ENCODE measurements at regions not wholly inside any gene's neighbourhood (a gene's known extent, or its start where the extent isn't known, plus 50 kb on each side); places are given as distances from the start of the nearest gene placed in this dataset.

DNA sequence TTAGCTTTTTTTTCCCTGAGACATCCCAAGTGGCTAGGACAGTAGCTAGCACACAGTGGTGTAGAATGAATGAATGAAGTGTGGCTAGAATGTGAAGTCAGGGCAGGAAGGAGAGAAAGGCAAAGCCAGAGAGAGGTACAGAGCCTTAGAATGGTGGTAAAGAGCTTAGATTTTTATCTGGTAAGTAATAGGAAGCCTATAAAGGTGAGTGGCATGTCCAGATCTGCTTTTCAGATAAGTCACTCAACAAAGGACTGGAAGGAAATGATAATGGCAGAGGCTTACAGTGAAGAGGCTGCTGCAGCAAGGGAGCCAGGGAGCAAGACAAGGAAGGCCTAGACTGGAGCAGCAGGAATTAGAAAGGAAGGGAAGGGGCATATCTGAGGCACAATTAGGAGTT, 96.0 kb upstream of the PRDM1 start:
- TF ChIP-seq ZNF24 (tag by site-specific recombination; IDR thresholded peaks at IDR 0.05) (0 out of 2 replicates have a peak, but pooled peaks have one; percentile 25), ZNF23 (tag by site-specific recombination; IDR thresholded peaks at IDR 0.05; ENCODE audit: borderline replicate concordance) (no peak), ZNF561 (tag by site-specific recombination; IDR thresholded peaks at IDR 0.05; ENCODE audit: borderline replicate concordance) (no peak), ZNF214 (tag by site-specific recombination; IDR thresholded peaks at IDR 0.05; ENCODE audit: borderline replicate concordance) (no peak), ZNF585B (tag by site-specific recombination; IDR thresholded peaks at IDR 0.05) (no peak), TRIM28 (IDR thresholded peaks at IDR 0.05; ENCODE audit: borderline replicate concordance, low read length) (0 out of 2 replicates have a peak, but pooled peaks have one; percentile 60), ZNF292 (tag by site-specific recombination; IDR thresholded peaks at IDR 0.05; ENCODE audit: borderline replicate concordance, low read depth) (no peak), ZNF626 (tag by site-specific recombination; IDR thresholded peaks at IDR 0.05) (no peak)
- TF ChIP-seq, protein P1, sequence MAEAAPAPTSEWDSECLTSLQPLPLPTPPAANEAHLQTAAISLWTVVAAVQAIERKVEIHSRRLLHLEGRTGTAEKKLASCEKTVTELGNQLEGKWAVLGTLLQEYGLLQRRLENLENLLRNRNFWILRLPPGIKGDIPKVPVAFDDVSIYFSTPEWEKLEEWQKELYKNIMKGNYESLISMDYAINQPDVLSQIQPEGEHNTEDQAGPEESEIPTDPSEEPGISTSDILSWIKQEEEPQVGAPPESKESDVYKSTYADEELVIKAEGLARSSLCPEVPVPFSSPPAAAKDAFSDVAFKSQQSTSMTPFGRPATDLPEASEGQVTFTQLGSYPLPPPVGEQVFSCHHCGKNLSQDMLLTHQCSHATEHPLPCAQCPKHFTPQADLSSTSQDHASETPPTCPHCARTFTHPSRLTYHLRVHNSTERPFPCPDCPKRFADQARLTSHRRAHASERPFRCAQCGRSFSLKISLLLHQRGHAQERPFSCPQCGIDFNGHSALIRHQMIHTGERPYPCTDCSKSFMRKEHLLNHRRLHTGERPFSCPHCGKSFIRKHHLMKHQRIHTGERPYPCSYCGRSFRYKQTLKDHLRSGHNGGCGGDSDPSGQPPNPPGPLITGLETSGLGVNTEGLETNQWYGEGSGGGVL (tag by site-specific recombination; IDR thresholded peaks at IDR 0.05), result no peak
- TF ChIP-seq, protein P2, sequence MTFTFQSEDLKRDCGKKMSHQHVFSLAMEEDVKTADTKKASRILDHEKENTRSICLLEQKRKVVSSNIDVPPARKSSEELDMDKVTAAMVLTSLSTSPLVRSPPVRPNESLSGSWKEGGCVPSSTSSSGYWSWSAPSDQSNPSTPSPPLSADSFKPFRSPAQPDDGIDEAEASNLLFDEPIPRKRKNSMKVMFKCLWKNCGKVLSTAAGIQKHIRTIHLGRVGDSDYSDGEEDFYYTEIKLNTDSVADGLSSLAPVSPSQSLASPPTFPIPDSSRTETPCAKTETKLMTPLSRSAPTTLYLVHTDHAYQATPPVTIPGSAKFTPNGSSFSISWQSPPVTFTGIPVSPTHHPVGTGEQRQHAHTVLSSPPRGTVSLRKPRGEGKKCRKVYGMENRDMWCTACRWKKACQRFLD (tag by site-specific recombination; IDR thresholded peaks at IDR 0.05), result no peak
- Histone ChIP-seq H3K27ac (ENCODE audit: extremely low read depth, low read depth, low read length) (no peak overlapping the region), H3K9me3 (ENCODE audit: control insufficient read depth, insufficient read depth, low read depth, low read length) (no peaks in the 10 kb centered on the region), H3K4me1 (ENCODE audit: control insufficient read depth, insufficient read depth, low read length) (no peaks in the 10 kb centered on the region), H3K36me3 (ENCODE audit: control insufficient read depth in 2 of 2, insufficient read depth in 1 of 2, low read length in 2 of 2) (no peaks in the 10 kb centered on the region), H3K4me3 (ENCODE audit: low read depth, low read length) (no peak overlapping the region)
- ChIA-PET POLR2A (no interaction called here), CTCF (no interaction called here)

DNA sequence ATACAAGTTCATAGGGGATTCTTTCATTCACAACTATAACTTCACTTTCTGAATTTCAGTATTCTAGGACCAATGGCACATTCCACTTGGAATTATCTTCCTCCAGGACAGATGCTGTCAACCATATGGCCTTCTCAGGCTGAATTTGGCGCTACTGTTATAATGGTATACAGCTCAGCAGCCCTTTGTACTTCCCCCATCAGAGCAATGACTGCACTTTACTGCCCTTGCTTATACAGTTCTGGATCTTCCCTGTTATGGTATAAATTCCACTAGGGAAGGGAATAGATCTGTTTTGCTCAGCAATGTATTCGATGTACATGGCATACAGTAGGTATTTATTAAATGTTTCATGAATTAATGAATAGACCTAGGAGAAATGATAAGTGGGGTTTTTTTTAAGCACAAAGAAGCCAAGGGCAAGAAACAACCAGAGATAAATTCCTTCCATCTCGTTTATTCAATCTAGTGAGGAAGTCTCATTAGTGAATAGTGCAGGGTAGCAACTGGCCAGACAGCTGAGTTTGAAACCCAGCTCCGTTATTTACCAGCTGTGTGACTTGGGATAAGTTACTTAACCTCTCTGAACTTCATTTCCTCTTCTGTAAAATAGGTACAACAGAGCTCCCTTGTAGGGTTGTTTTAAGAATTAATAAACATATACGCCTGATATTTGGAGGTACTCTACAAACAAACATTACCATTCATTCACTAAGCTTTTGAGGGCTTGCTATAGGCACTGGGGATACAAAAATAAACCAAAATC, 97.1 kb upstream of the PRDM1 start:
- H3K36me3 ChIP-seq (ENCODE audit: control insufficient read depth in 2 of 2, insufficient read depth in 1 of 2, low read length in 2 of 2), result no peaks in the 10 kb centered on the region
- ChIA-PET POLR2A (no interaction called here), CTCF (interaction anchor here (1.0 kb wide), 2 partner anchors 97 to 259 kb away, joined by 3 to 4 read pairs; no protein-coding TSS in a partner anchor)
- H3K9me3 ChIP-seq (ENCODE audit: control insufficient read depth, insufficient read depth, low read depth, low read length), result no peaks in the 10 kb centered on the region
- peaks cover under 1% of the 10 kb centered on the region; the same call in 1 of the 2 replicates for H3K4me1 ChIP-seq (ENCODE audit: control insufficient read depth, insufficient read depth, low read length)
- H3K27ac ChIP-seq (ENCODE audit: extremely low read depth, low read depth, low read length), result no peak overlapping the region
- H3K4me3 ChIP-seq (ENCODE audit: low read depth, low read length), result no peak overlapping the region
- peak; percentile 59; the same call in 1 of the 2 replicates for TF ChIP-seq ZNF768 (tag by site-specific recombination; IDR thresholded peaks at IDR 0.05)
- TF ChIP-seq, protein P3, sequence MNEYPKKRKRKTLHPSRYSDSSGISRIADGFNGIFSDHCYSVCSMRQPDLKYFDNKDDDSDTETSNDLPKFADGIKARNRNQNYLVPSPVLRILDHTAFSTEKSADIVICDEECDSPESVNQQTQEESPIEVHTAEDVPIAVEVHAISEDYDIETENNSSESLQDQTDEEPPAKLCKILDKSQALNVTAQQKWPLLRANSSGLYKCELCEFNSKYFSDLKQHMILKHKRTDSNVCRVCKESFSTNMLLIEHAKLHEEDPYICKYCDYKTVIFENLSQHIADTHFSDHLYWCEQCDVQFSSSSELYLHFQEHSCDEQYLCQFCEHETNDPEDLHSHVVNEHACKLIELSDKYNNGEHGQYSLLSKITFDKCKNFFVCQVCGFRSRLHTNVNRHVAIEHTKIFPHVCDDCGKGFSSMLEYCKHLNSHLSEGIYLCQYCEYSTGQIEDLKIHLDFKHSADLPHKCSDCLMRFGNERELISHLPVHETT (tag by site-specific recombination; IDR thresholded peaks at IDR 0.05), result no peak
- TF ChIP-seq, protein P4, sequence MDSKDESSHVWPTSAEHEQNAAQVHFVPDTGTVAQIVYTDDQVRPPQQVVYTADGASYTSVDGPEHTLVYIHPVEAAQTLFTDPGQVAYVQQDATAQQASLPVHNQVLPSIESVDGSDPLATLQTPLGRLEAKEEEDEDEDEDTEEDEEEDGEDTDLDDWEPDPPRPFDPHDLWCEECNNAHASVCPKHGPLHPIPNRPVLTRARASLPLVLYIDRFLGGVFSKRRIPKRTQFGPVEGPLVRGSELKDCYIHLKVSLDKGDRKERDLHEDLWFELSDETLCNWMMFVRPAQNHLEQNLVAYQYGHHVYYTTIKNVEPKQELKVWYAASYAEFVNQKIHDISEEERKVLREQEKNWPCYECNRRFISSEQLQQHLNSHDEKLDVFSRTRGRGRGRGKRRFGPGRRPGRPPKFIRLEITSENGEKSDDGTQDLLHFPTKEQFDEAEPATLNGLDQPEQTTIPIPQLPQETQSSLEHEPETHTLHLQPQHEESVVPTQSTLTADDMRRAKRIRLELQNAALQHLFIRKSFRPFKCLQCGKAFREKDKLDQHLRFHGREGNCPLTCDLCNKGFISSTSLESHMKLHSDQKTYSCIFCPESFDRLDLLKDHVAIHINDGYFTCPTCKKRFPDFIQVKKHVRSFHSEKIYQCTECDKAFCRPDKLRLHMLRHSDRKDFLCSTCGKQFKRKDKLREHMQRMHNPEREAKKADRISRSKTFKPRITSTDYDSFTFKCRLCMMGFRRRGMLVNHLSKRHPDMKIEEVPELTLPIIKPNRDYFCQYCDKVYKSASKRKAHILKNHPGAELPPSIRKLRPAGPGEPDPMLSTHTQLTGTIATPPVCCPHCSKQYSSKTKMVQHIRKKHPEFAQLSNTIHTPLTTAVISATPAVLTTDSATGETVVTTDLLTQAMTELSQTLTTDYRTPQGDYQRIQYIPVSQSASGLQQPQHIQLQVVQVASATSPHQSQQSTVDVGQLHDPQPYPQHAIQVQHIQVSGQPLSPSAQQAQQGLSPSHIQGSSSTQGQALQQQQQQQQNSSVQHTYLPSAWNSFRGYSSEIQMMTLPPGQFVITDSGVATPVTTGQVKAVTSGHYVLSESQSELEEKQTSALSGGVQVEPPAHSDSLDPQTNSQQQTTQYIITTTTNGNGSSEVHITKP (tag by site-specific recombination; IDR thresholded peaks at IDR 0.05), result peak; percentile 48; the same call in 1 of the 2 replicates
